ENCODE measurements at regions not wholly inside any gene's neighbourhood (a gene's known extent, or its start where the extent isn't known, plus 50 kb on each side); places are given as distances from the start of the nearest gene placed in this dataset.

GRCh38 chr2:113828049-113828742 is 61.7 kb upstream of the ACTR3 start:
- TF ChIP-seq ATF2 (CRISPR knock-in tag; IDR thresholded peaks at IDR 0.05), result no peak
- TF ChIP-seq SAFB2 (IDR thresholded peaks at IDR 0.05; ENCODE audit: borderline replicate concordance, low read depth, low read length, severe bottlenecking), result no peak
- no peak for TF ChIP-seq ZBTB26 (CRISPR knock-in tag; IDR thresholded peaks at IDR 0.05)
